ENCODE measurements at regions not wholly inside any gene's neighbourhood (a gene's known extent, or its start where the extent isn't known, plus 50 kb on each side); places are given as distances from the start of the nearest gene placed in this dataset.

DNA sequence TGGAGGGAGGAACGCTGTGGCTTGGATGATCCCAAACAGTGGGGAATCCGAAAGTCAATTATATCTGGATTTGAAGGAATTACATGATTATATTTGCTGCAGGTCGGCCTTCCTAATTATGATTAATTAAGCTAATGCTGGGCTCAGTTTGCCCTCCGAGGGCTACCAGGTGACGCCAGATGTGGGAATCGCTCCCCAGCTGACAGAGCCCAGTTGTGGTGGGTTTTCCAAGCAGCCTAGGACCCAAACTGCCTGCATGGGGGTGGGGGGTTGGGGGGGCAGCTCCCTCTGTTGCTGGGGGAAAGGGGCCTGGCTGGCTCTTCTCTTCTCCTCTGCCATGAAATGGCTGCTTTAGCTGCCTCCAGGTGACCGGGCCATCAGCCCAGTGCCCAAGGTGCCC, 147.6 kb upstream of the C1orf174 start:
- DNase-seq = no peak

DNA sequence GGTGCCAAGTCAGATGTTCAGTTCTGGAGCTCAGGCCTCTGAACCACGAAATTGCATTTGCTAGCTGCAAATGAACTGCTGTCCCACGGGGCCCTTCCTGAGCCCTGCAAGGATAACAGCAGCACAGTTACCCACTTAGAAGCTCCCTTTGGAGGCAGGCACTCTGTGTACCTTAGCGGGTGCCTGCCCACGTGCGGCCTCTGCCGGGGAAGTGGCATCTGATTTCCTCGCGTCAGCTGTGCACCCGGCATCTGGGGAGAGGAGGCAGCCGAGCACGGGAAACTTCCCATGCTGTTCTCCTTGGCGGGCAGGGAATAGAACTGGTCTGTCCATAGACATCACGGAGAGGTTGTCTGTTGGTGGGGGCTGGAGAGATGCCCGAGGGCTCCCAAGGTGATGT, 148.0 kb upstream of the C1orf174 start:
- DNase-seq = no peak

DNA sequence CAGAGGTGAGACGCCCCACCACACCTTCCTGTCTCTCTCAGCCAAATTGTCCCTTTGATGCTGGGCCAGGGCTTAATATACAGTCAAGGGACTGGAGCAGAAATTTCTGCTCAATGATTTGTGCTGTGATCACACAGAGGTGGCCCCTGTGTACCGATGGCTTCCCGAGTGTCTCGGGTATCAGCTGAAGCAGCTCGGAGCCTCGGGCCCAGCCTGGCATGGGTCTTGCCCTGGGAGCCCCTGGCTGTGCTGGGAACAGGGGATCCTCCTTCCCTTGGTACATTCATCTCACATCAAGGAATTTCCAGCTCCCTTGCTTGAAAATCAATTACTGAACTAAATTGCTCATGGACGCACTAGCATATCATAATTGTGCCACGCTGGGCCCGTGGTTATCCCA, 148.8 kb upstream of the C1orf174 start:
- DNase-seq = no peak

DNA sequence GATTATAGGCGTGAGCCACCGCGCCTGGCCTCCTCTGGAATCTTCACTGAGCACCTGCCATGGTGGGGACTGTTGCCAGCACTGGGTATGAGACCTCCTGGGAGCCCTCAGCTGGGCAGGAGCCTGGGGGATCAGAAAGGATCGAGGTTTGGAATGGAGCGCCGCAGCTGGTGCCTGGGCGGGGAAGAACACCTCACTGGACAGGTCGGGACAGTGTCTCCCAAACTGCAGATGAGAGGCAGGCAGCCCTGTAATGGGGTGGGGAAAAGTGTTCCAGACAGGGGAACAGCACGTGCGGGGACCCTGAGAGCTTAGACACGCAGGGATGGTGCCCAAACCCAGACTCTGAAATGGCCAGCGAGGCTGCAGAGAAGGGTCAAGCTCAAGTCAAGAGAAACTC, 150.9 kb upstream of the C1orf174 start:
- no peak for DNase-seq

DNA sequence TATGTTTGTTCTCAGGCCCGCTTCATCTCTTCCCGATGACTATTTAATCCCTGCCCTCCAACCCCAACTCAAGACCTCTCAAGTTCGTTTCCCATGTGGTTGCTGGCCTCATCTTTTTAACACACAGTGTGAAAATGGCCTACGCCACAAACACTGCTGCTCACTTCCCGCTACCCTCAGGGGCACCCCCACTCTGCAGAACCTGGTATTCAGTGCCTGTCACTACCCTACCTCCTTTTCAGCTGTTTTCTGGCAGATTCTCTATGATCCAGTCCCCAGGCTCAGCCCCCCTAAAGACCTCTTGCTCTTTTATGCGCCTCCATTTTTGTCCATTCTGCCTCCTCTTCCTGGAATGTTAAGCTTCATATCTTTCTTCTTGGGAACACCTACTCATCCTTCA, 152.6 kb upstream of the C1orf174 start:
- DNase-seq = no peak

DNA sequence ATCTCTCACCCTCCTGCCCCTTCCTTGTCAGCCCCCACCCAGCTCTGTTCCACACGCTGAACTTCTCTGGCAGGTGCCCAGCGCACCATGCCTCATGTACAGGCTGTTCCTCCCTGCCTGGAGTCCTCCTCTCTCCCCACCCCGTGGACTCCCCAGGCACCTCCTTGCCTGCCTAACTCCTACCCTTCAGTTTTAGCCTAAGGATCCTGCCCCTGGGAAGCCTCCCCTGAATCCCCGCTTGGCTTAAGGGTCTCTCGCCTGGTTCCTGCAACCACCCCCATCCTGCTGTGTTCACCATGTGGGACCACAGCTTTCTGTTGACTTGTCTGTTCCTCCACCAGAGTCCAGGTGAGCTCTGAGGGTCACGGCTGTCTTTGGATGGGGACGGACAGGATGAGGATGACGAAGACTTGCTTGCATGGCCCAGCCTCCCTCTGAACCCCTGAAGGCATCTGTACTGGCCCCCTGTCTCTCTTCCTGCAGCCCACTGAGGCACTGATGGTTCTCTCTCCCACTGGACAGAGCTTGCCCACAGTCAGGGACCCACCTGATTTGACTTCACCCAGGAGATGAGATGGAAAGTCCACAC, 153.2 kb upstream of the C1orf174 start:
- DNase-seq = no peak

DNA sequence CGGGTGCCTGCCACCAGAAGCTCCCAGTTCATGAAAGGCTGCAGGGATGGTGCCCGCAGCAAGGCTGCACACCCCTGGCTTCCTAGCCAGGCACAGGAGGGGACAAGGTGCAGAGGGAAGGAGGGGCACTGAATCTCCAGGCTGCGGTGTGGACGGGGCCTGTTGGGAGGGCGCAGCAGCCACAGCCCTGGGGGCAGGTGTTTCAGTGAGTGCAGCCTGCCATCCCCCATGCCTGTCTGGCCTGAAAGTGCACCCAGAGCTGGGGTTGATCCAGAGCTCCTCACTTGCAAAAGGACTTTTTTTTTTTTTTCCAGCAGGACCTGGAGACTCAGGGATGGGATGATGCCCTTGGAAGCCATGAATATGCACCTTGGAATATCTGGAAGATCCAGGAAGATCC, 153.7 kb upstream of the C1orf174 start:
- DNase-seq = no peak

DNA sequence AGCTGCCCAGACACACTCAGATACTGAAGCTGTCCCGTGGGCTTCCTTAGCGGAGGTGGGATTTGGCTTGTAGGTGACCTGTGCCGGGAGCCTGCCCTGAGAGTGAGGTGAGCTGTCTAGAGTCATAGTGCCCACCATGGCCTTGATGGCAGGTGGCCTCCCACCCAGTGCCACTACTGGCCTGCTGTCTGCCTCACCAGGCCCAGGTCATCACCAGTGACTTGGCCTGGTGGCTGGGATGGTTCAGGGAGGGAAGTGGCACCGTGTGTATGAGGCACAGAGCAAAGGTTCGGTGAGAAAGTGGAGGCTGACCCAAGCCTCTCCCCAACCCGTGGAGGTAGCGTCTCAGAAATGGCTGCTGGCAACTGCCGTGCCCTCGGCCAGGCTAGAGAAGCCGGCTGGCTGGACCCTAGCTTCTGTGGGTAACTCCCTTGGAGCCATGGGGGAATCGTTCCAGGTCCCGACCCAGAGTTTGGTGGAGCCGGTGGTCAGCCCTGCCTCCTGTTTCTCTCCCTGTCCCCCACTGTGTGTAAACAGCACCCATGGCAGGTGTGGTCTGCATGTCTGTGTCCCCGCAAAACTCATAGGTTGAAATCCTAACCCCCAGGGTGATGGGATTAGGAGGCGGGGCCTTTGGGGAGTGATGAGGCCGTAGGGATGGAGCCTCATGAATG, 155.4 kb upstream of the C1orf174 start:
- no peak for DNase-seq

DNA sequence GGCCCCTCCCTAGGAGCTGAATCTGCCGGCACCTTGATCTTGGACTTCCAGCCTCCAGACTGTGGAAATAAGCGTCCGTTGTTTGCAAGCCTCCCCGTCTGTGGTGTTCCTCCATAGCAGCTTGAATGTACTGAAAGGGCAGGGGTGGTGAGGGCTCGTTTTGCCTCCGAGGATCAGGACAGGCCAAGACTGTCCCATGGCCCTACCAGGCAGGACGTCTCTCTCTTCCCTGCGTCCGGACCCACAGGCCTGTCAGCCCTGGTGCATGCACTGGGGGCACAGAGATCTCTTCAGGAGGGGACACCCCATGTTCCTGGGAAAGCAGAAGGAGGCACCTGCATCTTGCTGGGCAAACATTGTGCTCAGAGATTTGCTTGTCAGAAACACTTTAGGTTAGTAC, 156.3 kb upstream of the C1orf174 start:
- DNase-seq = no peak

DNA sequence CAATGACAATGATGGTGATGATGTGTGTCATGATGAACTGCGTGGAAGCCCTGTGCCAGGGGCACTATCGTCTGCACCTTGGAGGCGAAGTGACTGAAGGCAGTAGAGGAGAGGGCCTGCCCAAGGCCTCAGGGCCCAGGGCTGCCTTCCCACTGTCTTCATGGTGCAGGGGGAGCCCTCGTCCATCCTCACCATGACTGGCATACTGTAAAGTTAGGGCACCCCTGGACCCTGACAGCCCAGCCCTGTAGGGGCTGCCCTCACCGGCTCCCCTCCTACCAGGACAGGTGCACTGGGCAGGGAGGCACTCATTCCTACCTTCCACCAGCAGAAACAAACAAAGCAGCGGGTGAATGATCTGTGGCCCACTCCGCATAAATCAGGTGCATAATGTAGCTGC, 156.9 kb upstream of the C1orf174 start:
- DNase-seq = no peak

DNA sequence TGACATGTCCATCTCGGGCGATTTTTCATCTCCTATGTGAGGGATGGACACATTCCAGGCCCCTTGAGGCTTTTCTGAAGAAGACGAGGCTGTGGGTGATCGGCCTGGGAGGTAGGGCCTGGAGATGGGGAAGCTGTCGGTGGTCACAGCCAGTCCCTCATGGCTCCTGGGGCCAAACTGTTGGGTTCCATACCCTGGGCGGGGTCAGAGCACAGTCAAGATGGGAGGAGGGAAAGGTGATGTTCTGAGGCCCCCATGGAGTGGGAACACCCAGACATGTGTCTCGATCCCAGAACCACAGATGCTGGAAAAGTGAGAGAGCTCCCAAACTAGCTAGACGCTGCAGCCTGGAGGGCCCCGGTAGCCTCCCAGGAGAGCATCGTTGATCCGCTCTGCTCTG, 157.5 kb upstream of the C1orf174 start:
- no peak for DNase-seq

DNA sequence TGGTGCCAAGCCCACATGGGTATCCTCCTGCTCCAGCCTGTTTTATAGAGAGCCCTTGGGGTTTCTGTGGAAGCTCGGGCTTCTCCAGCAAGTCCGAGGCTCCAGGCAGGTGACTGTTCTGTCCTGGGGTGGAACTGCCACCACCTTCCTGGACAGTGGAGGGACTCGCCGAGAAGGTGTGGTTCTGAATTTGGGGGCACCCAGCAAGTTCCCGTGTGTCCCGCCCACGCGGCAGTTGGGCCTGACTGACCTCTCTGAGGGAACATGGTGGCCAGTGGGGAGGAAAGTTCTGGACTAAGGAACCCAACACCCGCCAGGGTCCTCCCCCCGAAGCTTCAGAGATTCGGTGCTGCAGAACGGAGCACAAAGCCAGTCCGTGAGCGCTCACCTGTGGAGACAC, 158.1 kb upstream of the C1orf174 start:
- DNase-seq = no peak

DNA sequence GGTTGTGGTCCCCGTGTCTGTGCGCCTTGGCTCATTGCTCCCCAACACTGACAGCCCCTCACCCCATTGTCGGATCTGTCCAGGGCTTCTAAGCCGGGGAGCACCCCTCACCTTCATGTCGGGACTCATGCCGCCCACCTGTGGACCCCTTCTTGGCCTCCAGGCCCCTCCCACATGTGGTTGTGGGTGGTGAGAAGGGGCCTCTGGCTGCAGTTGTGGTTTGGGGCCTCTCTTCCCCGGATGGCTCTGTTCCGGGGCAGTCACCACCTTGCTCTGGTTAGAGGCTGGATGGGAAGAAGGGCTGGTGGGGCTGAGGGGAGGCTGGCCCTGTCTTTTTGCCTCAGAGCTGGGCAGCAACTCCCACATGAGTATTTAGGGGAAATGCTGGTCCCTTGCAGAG, 158.6 kb upstream of the C1orf174 start:
- no peak for DNase-seq

DNA sequence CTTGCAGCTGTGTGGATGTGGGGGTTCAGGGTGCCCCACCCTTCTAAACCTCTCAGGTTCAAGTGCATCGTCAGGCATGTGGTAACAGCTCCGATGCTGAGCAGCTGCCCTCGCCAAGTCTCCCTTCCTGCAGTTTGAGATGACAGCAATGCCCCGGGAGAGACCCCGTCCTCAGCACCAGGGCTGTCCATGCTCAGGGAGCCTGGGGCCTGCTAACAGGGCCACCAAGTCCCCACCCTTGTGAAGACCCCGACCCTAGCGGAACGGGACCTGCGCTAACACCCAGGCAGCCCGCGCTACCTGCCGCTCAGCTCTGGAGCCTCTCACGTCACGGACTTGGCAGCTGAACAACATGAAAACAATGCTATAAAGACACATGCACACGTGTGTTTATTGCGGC, 159.2 kb upstream of the C1orf174 start:
- no peak for DNase-seq

DNA sequence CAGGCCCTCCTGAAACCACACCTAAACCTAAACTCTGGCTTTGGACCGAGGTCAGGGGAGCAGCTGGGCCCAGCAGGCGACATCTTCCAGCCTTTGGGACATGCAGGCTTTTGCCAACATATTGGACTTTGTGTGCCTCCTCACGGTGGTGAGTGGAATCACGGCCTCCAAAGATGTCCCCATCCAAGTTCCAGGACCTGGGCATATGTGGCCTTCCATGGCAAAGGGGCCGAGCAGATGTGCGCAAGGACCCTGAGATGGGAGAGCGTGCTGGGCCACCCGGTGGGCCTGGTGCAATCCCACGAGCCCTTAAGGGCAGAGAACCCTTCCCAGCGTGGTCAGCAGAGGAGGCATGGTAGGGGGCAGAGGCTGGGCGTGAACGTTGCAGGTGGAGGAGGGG, 160.8 kb upstream of the C1orf174 start:
- no peak for DNase-seq

DNA sequence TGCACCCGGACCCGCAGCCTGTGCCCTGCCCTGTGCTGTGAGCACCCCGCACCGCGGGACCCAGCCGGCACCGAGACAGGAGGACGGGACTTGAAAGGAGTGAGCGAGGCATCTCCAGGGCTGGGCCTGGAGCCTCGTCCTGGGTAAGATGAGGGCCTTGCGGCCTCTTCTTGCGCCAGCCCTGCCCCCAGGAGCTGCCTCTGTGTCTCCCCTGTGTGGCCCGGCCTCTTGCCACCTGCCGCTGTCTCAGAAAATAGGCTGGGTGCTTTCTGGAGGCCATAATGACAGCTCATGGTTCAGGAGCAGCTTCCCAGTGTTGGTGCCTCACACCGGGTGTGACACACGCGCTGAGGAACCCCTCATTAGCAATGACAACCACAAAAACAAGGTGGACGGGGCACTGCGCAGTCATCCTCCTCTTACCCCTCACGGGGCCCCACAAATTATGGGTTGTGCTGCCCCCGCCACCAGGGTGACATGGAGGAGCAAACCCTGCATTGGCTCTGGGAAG, 161.5 kb upstream of the C1orf174 start:
- no peak for DNase-seq

DNA sequence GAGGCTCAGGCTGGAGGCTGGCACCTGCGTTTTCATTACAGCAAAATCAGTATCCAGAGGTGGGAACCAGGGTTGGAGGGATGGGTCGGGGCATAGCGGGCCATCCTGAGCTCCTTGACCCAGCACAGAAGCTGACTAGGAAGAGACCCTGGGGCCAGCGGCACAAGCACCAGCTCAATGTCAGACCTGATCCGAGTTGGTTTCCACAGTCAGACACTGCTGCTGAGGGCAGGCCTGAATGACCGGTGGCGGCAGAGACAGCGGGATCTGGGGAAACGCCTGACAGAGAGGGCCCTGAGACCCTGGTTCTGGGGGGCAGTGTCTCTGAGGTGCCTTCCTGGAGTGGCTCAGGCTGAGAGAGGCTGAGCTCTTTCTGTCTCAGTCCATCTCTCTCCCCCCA, 162.0 kb upstream of the C1orf174 start:
- DNase-seq = no peak

DNA sequence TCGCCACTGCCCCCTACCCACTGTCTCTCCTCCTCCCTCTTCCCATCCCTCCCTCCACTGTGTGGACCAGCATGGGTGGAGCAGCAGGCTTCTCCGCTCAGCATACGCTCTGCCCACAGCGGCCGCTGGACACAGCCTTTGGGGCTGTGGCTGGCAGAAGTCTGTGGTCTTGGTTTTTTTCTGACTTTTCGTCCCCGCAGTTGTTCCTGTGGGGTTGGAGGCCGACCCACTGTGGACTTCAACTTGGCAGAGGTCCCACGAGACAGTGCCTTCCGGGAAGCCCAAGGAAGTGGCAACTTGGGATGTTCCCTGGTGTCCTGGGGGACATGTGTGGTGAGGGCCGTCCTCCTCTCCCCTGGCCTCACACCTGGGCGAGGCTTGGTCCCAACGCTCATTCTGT, 162.5 kb upstream of the C1orf174 start:
- no peak for DNase-seq

DNA sequence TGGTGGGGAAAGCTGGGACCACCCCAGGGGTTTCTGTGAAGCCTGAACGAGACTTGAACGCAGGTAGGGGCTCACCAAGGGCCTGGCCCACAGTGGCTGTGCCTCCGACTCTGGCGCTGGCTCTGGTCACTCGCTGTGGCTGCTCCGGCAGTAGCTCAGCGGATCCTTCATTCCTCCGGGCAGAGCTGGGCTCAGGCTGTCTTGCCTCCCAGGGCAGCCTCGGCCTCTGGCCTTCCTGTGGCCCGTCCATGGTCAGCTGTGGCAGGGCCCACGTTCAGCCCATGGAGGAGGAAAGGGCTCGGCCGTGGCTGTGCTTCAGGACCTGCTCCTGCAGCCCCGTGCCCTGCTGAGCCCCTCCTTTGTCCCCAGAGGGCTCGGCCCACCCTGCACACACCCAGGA, 162.9 kb upstream of the C1orf174 start:
- no peak for DNase-seq

DNA sequence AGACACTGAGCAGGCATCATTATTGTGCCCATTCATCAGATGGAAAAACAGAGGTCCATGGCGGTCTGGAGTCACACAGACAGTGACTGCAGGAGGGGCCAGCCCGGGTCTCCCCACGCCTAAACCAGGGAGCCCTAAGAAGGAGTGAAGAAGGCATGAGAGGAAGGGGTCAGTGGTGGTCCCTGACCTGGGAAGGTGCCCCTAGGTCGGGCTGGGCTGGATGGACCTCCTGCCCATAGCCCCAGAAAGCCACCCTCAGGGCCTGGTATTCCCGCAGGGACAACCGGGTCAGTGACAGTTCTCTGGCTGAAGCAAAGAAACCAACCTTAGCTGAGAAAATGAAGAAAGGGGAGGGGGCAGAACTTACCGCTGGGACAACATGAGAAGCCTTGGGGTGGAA, 163.4 kb upstream of the C1orf174 start:
- DNase-seq = no peak

DNA sequence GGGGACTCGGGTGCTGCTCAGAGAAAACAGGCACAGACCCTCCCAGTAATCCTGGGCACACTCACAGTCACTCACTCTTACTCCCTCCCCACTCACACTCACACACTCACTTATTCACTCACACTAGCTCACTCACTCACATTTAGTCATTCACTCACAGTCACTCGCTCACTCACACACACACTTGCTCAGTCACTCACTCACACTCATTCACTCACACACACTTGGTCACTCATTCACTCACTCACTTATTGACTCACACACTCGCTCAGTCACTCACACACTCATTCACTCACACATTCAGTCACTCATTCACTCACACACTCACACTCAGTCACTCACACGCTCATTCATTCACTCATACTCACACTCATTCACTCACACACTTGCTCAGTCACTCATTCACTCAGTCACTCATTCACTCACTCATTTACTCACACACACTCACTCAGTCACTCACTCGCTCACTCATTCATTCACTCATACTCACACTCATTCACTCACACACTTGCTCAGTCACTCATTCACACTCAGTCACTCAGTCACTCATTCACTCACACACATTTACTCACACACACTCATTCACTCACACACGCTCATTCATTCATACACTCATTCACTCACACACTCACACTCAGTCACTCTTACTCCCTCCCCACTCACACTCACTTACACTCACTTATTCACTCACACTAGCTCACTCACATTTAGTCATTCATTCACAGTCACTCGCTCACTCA, 164.2 kb upstream of the C1orf174 start:
- no peak for DNase-seq

DNA sequence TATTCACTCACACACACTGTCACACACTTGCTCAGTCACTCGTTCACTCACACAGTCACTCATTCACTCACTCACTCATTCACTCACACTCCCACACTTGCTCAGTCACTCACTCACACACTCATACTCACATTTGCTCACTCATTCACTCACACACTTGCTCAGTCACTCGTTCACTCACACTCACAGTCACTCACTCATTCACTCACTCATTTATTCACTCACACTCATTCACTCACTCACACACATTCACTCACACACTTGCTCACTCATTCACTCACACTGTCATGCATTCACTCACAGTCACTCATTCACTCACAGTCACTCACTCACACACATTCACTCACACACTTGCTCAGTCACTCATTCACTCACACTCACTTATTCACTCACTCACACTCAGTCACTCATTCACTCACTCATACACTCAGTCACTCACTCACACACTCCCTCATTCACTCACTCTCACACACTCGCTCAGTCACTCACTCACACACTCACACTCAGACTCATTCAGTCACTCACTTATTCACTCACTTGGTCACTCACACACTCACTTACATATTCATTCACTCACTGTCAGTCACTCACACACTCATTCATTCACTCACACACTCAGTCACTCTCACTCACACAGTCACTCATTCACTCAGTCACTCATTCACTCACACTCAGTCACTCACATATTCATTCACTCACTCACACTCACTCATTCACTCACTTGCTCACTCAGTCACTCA, 167.0 kb upstream of the C1orf174 start:
- no peak for DNase-seq

DNA sequence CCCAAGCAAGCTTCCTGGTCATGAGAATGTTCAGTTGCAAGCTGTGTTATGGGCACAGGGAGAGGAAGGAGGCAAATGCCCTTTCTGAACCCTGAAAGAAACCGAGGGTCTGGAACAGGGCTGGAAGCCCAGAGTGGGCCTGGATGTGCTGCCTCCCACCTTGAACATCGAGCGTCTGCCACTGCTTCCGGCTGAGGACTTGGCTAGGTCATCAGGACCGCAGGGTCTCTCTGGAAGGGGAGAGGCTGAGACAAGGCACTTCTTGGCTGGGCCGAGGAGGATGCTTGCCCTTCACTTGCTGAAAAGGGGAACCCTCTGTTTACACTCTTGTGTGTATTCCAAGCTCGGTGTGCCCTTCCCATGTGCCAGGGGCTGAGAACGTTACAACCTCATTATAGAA, 168.0 kb upstream of the C1orf174 start:
- no peak for DNase-seq

DNA sequence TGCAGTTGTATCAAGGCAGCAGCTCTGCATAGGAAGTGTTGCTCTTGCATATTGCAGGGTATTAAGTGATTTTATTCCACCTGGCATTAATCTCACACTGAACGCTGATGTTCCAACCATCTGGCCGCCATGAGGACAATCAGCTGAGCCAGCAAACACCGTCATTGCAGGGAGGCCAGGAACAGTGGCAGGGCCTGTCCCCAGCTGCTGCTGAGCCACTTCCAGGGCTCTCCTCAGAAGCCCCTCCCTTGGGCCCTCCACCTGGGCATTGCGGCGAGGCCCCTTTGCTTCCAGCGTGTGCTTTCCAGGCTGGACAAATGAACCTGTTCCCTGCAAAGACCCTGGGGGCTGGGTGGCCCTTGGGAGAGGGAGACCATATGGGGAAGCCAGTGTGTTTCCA, 171.6 kb upstream of the C1orf174 start:
- DNase-seq = no peak
